Activated T-helper 2 cell treated with anti-CD3 and anti-CD28 coated beads, Interferon-gamma antibody, Interleukin-2, Interleukin-4, amounts not matched to agents 10 μg/mL and 5 μg/mL and 100 μg/mL, durations not matched to agents 14 hours and 24 hours and 36 hours (primary cell): ENCODE measurements at regions not wholly inside any gene's neighbourhood (a gene's known extent, or its start where the extent isn't known, plus 50 kb on each side); places are given as distances from the start of the nearest gene placed in this dataset.
"Not testable (repeated sequence)": the region's sequence is repeated elsewhere in the genome, so short reads cannot be mapped to it uniquely, and the experiment has no call there.

Experiments
- DNase-seq: peaks from one replicate; pipeline ENCODE4 v3.0.0; 2021; ENCODE audit warnings: low spot score
- H3K27ac Mint-ChIP-seq: one replicate; pipeline ENCODE4 v1.8.0; 2021; ENCODE audit warnings: mixed read lengths
- H3K27me3 Mint-ChIP-seq: one replicate; pipeline ENCODE4 v1.8.0; 2021; ENCODE audit warnings: low read depth, mixed read lengths
- H3K36me3 Mint-ChIP-seq: one replicate; pipeline ENCODE4 v1.8.0; 2021; ENCODE audit warnings: low read depth, mixed read lengths
- H3K4me1 Mint-ChIP-seq: one replicate; pipeline ENCODE4 v1.8.0; 2021; ENCODE audit warnings: low read depth, mixed read lengths
- H3K4me3 Mint-ChIP-seq: one replicate; pipeline ENCODE4 v1.8.0; 2021; ENCODE audit warnings: low read depth, mild to moderate bottlenecking, moderate library complexity, mixed read lengths
- H3K9me3 Mint-ChIP-seq: one replicate; pipeline ENCODE4 v1.8.0; 2021; ENCODE audit warnings: mixed read lengths
- intact Hi-C: fragments of 100-400 bp; cut with micrococcal nuclease; formaldehyde crosslinking; loops from one replicate; pipeline ENCODE4 v1.15.1; 2023

DNA sequence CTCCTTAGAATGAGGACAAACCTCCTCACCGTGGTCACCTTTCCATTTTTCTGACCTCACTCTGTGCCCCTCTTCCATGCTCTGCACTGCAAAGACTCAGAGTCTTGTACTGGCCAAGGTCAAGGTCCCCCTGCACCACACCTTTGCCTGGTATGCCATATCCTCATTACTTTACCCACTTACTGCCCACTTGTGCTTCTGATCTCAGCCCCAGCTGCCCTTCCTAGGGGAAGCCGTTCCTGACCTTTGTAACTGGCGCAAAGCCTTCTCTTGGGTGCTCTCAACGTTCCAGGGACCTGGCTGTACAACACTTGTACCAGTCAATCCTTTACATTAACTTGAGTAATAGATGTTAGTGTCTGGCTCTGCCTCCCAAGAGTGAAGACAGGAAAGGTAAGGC lies 256.0 kb downstream of the SV2B start:
- Mint-ChIP-seq H3K4me3 (no peak overlapping the region), H3K27ac (no peak overlapping the region), H3K36me3 (no peaks in the 10 kb centered on the region), H3K4me1 (no peaks in the 10 kb centered on the region), H3K9me3 (no peaks in the 10 kb centered on the region), H3K27me3 (peaks cover 12% of the 10 kb centered on the region)
- intact Hi-C loops: no loop called here
- DNase-seq: no peak

DNA sequence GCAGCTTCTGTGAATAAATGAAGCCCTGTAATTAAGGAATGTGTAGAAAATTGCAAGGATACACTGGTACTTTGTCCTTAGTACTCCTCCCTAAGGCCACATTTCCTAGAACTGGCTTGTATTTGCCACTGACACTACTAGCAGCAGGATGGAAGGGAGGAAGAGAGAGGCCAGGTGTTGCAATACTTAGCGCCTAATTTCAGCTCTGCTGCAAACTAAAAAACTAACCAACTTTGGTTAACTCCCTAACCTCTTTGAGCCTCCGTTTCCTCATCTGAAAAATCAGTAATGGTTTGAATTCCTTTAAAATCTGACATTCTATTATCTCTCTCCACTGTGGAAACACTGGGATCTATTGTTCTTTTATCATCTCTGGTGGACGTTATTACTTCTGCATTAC lies 257.0 kb downstream of the SV2B start:
- DNase-seq: no peak
- no peak overlapping the region for H3K4me3 Mint-ChIP-seq
- intact Hi-C loops: no loop called here
- no peaks in the 10 kb centered on the region for H3K4me1 Mint-ChIP-seq
- no peaks in the 10 kb centered on the region for H3K9me3 Mint-ChIP-seq
- no peaks in the 10 kb centered on the region for H3K36me3 Mint-ChIP-seq
- H3K27ac Mint-ChIP-seq: no peak overlapping the region
- H3K27me3 Mint-ChIP-seq: peaks cover 16% of the 10 kb centered on the region

DNA sequence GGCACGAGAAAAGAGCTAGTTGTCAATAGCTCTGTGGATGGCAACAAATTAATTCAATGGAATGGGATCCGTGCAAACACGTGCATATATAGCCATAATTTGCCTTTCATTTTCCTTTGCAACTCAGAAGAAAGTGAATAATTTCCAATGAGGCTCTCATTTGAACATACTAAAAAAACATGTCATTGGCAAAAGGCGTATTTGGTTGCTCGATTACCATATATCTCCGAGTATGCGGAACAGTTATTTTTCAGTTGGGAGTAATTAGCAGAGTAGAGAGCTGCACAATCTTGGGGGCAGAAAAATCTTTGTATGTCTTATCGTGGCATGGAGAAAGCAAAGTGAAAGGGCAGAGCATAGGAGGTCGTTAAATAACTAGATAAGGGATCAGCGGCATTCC lies 257.4 kb downstream of the SV2B start:
- H3K4me1 Mint-ChIP-seq: no peaks in the 10 kb centered on the region
- H3K27ac Mint-ChIP-seq: no peak overlapping the region
- H3K4me3 Mint-ChIP-seq: no peak overlapping the region
- H3K9me3 Mint-ChIP-seq: no peaks in the 10 kb centered on the region
- no peaks in the 10 kb centered on the region for H3K36me3 Mint-ChIP-seq
- intact Hi-C loops: no loop called here
- no peak for DNase-seq
- peaks cover 16% of the 10 kb centered on the region for H3K27me3 Mint-ChIP-seq

DNA sequence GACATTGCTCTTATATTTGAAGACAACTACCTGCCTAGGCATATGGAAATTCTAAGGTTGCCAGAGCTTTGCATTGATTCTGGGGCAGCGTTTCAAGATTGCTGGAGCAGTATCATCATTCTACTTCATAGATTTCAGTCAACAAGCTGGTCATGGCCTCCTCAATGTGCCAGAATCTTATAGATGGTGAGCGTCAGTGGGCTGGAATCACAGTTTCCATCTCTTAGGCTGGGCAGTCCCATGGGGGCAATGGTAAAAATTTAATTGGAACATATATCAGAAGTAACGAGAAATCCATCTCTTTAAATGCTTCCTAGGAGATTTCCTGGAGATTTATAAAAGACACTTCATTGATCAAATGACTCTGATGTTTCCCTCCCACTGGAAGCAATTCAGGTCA lies 258.3 kb downstream of the SV2B start:
- DNase-seq: no peak
- H3K4me1 Mint-ChIP-seq: no peaks in the 10 kb centered on the region
- intact Hi-C loops: no loop called here
- no peak overlapping the region for H3K27ac Mint-ChIP-seq
- H3K36me3 Mint-ChIP-seq: no peaks in the 10 kb centered on the region
- no peaks in the 10 kb centered on the region for H3K9me3 Mint-ChIP-seq
- H3K27me3 Mint-ChIP-seq: peaks cover 16% of the 10 kb centered on the region
- no peak overlapping the region for H3K4me3 Mint-ChIP-seq

DNA sequence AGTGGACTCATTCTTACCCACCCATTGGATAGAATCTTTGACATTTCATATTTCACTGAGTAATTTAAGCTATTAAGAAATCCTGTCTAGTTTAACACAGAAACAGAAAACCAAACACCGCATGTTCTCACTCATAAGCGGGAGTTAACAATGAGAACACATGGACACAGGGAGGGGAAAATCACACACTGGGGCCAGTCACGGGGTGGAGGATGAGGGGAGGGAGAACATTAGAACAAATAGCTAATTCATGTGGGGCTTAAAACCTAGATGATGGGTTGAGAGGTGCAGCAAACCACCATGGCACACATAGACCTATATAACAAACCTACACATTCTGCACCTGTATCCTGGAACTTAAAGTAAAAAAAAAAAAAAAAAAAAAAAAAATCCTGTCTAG lies 261.6 kb downstream of the SV2B start:
- H3K4me1 Mint-ChIP-seq, H3K27ac Mint-ChIP-seq, H3K4me3 Mint-ChIP-seq, H3K36me3 Mint-ChIP-seq, intact Hi-C loops, H3K27me3 Mint-ChIP-seq, DNase-seq: not testable (repeated sequence)
- H3K9me3 Mint-ChIP-seq: peaks cover 10% of the 10 kb centered on the region

DNA sequence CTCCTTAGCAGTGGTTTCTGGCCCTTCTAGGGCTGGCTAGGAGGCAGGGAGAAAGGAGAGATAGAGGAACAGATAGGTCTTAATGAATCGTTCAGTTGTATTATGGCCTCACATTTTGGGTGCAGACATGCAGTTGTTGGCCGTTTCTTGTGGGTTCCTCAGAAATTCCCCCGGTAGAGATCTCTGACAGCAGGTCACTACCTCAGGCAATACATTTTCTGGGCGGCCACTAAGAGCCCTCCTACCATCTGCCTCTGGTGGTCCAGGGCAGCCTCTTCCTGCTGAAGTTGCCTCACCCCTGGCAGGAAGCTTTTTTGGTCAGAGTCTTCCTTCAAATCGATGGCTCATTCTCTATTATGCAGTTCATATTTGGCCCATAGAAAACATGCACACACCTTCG lies 266.1 kb downstream of the SV2B start:
- intact Hi-C loops: no loop called here
- DNase-seq: no peak
- Mint-ChIP-seq H3K9me3 (peaks cover 12% of the 10 kb centered on the region), H3K27ac (no peak overlapping the region), H3K36me3 (no peaks in the 10 kb centered on the region), H3K4me3 (no peak overlapping the region), H3K4me1 (peaks cover 4% of the 10 kb centered on the region), H3K27me3 (peaks cover 4% of the 10 kb centered on the region)

DNA sequence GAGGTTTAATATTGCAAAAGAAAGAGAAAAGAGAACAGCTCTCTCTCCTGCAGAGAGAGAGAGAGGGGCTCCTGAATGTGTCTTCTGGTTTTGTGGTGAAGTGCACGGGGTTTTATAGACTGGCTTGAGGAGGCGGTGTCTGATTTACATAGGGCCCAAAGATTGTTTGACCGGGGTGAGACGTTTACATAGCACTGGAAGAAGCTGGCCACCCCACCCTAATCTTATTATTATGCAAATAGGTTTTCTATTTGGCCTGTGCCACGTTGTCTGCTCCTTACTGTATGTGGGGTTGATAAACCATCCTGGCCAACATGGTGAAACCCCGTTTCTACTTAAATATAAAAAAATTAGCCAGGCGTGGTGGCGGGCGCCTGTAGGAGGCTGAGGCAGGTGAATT lies 268.6 kb downstream of the SV2B start:
- Mint-ChIP-seq H3K27me3 (peaks cover 6% of the 10 kb centered on the region), H3K36me3 (no peaks in the 10 kb centered on the region), H3K4me3 (no peak overlapping the region), H3K27ac (no peak overlapping the region), H3K4me1 (peaks cover 5% of the 10 kb centered on the region), H3K9me3 (peaks cover 15% of the 10 kb centered on the region)
- DNase-seq: no peak
- intact Hi-C loops: no loop called here

DNA sequence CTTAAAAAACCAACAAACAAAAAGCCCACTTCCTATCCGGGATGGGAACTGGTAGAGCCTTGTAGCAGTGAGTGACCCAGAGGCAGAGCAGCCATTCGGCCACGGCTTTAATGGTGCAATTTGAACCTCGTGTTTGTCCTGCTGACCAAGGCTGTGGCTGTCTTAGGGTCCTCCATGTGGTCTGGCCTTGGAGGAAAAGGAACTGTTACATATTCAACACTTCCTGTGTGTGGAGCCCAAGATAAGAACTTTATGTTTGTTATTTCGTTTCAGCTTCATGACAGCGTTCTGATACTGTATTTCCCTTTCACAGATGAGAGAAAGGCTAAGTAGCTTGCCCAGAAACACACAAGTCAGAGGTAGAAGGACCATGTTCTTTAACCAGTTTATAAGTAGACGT lies 269.8 kb downstream of the SV2B start:
- intact Hi-C loops: no loop called here
- peaks cover 14% of the 10 kb centered on the region for H3K27me3 Mint-ChIP-seq
- H3K27ac Mint-ChIP-seq: no peak overlapping the region
- peaks cover 5% of the 10 kb centered on the region for H3K4me1 Mint-ChIP-seq
- DNase-seq: no peak
- H3K9me3 Mint-ChIP-seq: peaks cover 15% of the 10 kb centered on the region
- H3K4me3 Mint-ChIP-seq: no peak overlapping the region
- no peaks in the 10 kb centered on the region for H3K36me3 Mint-ChIP-seq

DNA sequence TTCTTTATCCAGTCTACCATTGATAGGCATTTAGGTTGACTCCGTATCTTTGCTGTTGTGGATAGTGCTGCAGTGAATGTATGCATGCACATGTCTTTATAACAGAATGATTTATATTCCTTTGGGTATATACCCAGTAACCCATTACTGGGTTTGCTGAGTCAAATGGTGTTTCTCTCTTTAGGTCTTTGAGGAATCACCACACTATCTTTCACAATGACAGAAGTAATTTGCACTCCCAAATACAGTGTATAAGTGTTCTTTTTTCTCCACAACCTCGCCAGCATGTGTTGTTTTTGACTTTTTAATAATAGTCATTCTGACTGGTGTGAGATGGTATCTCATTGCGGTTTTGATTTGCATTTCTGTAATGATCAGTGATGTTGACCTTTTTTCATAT lies 271.3 kb downstream of the SV2B start:
- H3K9me3 Mint-ChIP-seq, DNase-seq, H3K4me3 Mint-ChIP-seq, H3K4me1 Mint-ChIP-seq, H3K36me3 Mint-ChIP-seq, intact Hi-C loops, H3K27ac Mint-ChIP-seq: not testable (repeated sequence)
- peaks cover 15% of the 10 kb centered on the region for H3K27me3 Mint-ChIP-seq

DNA sequence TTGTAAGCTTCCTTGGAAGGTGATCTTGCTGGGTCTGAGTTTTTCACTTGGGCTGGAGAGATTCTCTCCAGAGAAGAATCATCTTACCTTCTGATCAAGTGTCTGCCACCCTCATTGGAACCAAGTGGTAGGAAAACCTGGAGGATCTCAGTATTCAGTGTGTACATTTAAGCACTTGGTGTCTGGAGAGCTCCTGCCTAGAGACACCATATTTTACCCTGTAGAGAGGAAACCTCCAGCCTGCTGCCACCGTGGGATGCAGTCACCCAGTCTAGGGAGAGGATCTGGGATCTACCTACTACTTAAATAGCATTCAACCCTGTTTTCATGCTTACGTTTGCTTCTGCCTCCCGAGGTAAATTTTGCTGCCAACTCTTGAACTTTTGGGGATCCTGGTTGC lies 274.3 kb downstream of the SV2B start:
- Mint-ChIP-seq H3K4me1 (peaks cover 5% of the 10 kb centered on the region), H3K27ac (no peak overlapping the region), H3K9me3 (peaks cover 5% of the 10 kb centered on the region), H3K27me3 (peaks cover 20% of the 10 kb centered on the region), H3K36me3 (no peaks in the 10 kb centered on the region), H3K4me3 (no peak overlapping the region)
- DNase-seq: no peak
- intact Hi-C loops: no loop called here

DNA sequence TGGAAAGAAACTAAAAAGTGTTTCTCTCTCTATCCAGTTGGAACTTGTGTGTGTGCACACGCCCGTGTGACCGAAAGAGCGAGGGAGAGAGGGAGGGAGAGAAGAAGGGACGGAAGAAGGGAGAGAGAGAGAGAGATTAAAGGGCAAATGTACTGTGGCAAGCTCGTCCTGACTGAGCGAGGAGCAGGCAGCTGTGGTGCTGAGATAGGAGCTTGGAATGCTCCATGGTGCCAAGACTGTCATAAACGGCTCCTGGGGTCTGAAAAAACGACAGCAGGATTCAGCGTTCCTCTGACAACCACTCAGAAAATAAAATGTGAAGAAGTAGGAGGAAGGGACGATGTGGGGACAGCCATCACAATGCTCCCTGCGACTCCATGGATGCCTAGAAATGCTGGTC lies 276.0 kb downstream of the SV2B start:
- DNase-seq: no peak
- intact Hi-C loops: no loop called here
- no peak overlapping the region for H3K4me3 Mint-ChIP-seq
- H3K36me3 Mint-ChIP-seq: no peaks in the 10 kb centered on the region
- peaks cover 4% of the 10 kb centered on the region for H3K9me3 Mint-ChIP-seq
- H3K27me3 Mint-ChIP-seq: peaks cover 22% of the 10 kb centered on the region
- H3K4me1 Mint-ChIP-seq: peaks cover 2% of the 10 kb centered on the region
- no peak overlapping the region for H3K27ac Mint-ChIP-seq

DNA sequence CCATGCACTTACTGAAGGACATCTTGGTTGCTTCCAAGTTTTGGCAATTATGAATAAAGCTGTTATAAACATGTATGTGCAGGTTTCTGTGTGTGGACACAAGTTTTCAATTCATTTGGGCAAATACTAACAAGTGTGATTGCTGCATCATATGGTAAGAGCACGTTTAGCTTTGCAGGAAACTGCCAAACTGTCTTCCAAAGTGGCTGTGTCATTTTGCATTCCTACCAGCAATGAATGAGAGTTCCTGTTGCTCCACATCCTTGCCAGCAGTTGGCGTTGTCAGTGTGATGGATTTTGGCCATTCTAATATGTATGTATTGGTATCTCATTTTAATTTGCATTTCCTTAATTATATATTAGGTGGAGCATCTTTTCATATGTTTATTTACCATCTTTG lies 280.1 kb downstream of the SV2B start:
- no peaks in the 10 kb centered on the region for H3K4me1 Mint-ChIP-seq

DNA sequence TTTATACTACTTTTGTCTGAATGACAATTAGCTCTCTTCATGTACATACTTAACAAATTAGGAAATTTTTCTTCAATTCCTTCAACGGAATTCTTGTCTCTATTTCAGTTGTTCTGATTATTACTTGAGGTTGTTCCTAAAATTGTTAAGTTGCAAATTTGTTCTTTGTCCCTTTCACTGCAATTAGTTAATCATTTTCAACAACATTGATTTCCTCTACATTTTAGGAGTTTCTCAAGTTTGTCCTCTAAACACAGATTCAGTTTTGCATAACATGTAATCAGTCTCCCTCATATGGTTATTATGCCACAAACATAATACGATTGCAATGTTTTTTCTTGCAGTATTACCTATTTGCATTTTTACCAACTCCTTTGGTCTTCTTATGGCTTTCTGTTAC lies 283.5 kb downstream of the SV2B start:
- Mint-ChIP-seq H3K4me3 (no peak overlapping the region), H3K9me3 (no peaks in the 10 kb centered on the region), H3K36me3 (no peaks in the 10 kb centered on the region), H3K27me3 (peaks cover 15% of the 10 kb centered on the region), H3K27ac (no peak overlapping the region), H3K4me1 (no peaks in the 10 kb centered on the region)
- intact Hi-C loops: no loop called here
- no peak for DNase-seq

More for the DNA sequence above, 280.1 kb downstream of the SV2B start:
- no peak overlapping the region for H3K27ac Mint-ChIP-seq
- no peak for DNase-seq
- intact Hi-C loops: no loop called here
- H3K9me3 Mint-ChIP-seq: no peaks in the 10 kb centered on the region
- peaks cover 13% of the 10 kb centered on the region for H3K27me3 Mint-ChIP-seq
- no peak overlapping the region for H3K4me3 Mint-ChIP-seq
- H3K36me3 Mint-ChIP-seq: no peaks in the 10 kb centered on the region

DNA sequence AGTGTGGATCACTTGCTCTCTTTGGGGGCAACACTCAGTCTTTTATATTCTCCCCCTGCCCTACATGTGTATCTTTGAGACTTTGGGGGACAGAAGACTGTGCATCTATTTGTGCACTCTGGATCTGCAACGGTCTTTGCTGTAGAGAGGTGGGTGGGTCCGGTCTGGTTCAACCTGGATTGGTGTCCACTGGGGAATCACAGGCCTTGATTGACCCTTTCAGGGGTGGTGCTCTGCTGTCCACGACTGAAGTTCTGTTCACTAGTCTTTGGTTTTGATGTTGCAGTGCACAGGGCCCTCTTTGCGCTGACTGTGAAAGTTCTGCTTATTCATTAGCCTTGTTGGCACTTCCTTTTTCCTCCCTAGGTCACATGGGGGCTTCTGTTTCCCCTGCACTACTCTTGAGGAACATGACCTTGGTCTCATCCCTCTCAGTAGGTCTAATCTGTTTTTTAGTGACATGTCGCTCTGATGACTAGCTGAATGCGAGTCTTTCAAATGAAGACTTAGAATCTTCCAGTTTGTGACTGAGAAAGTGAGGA lies 284.2 kb downstream of the SV2B start:
- Mint-ChIP-seq H3K9me3 (no peaks in the 10 kb centered on the region), H3K4me1 (no peaks in the 10 kb centered on the region), H3K4me3 (no peak overlapping the region), H3K27ac (no peak overlapping the region), H3K36me3 (no peaks in the 10 kb centered on the region), H3K27me3 (peaks cover 15% of the 10 kb centered on the region)
- intact Hi-C loops: no loop called here
- no peak for DNase-seq
